C4-2B (cell line): ENCODE measurements at regions not wholly inside any gene's neighbourhood (a gene's known extent, or its start where the extent isn't known, plus 50 kb on each side); places are given as distances from the start of the nearest gene placed in this dataset.

ENCODE experiments used
- H3K27ac ChIP-seq: fragments of 450-650 bp; 2 replicates; pipeline ENCODE4 v1.5.1; 2017
- ZFX ChIP-seq: fragments of 450-650 bp; IDR thresholded peaks from 2 replicates; pipeline ENCODE4 v1.6.1; 2017
- TF ChIP-seq, protein P1 (sequence below): fragments of 450-650 bp; conservative IDR thresholded peaks from 2 replicates; pipeline ENCODE4 v1.5.1; 2017; ENCODE audit warnings: mild to moderate bottlenecking

DNA sequence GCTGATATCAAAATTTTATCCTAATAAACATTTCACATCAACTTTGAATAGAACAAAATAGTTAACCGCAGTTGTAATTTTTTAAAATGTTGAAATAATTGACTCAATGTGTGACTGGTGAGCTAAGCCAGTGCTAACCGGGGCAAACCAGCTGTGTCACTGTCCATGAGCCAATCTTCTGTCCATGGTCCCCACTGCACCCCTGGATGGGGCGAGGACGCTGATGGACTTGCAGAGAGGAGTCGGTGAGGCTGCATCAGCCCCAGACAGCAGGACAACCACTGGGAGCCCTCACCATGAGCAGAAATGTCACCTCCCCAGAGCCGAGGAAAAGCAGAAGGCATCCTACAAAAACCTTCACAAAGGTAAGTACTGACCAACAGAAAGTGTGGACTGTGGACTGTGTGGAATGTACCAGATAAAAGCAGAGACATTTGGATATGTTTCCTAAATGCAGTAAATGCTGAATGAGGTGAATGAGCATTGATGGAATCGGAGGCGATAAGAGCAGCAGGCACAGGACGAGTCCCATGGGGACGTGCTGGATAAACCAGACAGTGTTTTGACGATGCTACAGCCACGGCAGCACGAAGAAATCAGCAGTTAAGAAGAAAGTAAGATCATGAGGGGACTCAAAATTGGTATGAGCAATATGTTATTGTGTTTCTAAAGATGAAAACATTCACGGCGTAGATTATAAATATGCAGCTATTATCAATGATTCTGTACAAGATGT lies 115.0 kb upstream of the BACE2 start:
- no peak for TF ChIP-seq ZFX
- TF ChIP-seq, protein P1, sequence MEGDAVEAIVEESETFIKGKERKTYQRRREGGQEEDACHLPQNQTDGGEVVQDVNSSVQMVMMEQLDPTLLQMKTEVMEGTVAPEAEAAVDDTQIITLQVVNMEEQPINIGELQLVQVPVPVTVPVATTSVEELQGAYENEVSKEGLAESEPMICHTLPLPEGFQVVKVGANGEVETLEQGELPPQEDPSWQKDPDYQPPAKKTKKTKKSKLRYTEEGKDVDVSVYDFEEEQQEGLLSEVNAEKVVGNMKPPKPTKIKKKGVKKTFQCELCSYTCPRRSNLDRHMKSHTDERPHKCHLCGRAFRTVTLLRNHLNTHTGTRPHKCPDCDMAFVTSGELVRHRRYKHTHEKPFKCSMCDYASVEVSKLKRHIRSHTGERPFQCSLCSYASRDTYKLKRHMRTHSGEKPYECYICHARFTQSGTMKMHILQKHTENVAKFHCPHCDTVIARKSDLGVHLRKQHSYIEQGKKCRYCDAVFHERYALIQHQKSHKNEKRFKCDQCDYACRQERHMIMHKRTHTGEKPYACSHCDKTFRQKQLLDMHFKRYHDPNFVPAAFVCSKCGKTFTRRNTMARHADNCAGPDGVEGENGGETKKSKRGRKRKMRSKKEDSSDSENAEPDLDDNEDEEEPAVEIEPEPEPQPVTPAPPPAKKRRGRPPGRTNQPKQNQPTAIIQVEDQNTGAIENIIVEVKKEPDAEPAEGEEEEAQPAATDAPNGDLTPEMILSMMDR = no peak
- H3K27ac ChIP-seq = no peak overlapping the region

GRCh38 chr21:41054018-41054578 lies 113.9 kb upstream of the BACE2 start:
- TF ChIP-seq, protein P1 = no peak
- TF ChIP-seq ZFX = no peak
- no peak overlapping the region for H3K27ac ChIP-seq

DNA sequence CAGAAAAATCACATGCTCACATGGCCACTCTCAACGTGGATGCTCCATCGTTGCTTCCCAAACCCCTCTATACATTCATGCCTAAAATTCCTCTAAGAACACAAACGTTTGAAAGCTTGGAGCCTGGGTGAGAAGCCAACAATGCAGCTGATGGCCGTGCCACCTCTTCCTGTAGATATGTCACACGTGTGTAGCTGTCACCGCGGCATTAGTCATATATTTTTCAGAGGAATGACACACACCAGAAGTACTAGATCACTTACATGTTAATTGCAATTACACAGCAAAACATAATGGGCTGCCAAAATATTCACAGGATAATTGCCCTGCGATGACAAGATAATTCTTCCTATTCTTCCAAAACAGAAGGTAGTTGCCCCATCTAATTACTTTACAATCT lies 112.7 kb upstream of the BACE2 start:
- no peak for TF ChIP-seq ZFX
- TF ChIP-seq, protein P1 = no peak
- H3K27ac ChIP-seq = no peak overlapping the region

DNA sequence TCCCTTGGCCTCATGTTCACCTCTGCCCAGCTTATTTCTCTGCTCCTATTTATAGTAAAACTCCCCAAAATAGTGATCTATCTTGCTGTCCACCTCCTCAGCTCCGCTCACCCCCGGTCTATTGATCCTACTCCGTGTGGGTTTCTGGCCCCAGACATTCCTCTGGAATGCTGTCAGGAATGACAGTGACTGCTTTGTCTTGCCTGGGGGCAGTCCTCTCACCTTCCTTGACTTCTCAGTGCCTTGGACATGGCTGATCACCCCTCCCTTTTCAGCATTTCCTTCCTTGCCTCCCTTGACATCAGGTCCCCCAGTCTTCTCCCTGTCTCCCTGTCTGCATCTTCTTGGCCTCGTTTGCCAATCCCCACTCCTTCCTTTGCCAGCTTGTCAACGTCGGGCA lies 108.1 kb upstream of the BACE2 start:
- no peak overlapping the region for H3K27ac ChIP-seq
- TF ChIP-seq, protein P1 = no peak
- no peak for TF ChIP-seq ZFX

DNA sequence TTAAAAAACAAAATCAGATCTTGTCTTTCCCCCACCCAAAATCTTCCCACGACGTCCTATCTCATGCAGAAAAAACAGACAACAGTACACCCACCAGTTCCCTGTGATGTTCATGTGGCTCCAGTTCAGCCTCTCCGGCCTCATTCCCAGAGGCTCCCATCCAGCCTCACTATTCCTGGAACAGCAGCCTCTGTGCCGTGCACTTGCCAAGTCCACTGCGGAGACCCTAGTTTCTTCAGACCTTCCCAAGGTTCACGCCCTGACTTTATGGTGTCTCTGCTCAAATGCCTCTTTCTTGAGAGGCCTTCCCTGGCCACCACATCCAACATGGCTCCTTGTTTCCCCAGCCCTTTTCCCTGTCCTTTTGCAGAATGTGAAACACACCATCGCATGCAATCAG lies 106.3 kb upstream of the BACE2 start:
- TF ChIP-seq, protein P1 = no peak
- no peak for TF ChIP-seq ZFX
- H3K27ac ChIP-seq = no peak overlapping the region

DNA sequence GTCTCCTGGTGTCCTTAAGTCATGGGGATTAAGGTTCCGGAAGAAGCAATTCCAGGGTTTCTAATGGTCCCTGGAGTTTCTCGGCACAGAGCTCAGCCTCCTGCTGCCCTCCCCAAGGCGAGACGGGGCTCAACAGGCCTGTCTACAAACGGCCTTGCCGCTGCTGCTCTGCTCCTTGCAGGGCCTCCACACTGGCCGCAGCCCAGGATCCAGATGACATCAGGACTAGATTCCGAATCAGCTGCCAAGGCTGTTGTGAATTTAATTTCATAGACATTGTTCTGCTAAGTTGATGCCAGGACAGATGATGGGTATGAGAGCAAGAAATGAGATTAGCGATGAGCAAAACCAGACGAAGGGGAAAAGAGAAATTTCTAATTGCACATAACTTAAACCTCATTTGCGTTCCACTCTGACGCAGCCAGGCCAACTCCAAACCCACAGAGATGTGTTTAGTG lies 103.6 kb upstream of the BACE2 start:
- TF ChIP-seq, protein P1 = no peak
- TF ChIP-seq ZFX = no peak

GRCh38 chr21:41064951-41065350 lies 103.0 kb upstream of the BACE2 start:
- no peak overlapping the region for H3K27ac ChIP-seq
- TF ChIP-seq, protein P1 = no peak
- TF ChIP-seq ZFX = no peak

More for the DNA sequence above, 103.6 kb upstream of the BACE2 start:
- H3K27ac ChIP-seq = no peak overlapping the region
